Epithelial cell of proximal tubule (primary cell): ENCODE measurements at regions not wholly inside any gene's neighbourhood (a gene's known extent, or its start where the extent isn't known, plus 50 kb on each side); places are given as distances from the start of the nearest gene placed in this dataset.

Source experiments
- DNase-seq: peaks from one replicate; pipeline ENCODE4 v3.0.0-alpha.2; 2011; ENCODE audit warnings: low read depth
- H3K4me3 ChIP-seq: 2 replicates; pipeline ENCODE4 v1.5.1; 2011; ENCODE audit warnings: low read depth, mild to moderate bottlenecking, low read length
- TF ChIP-seq, protein P1 (sequence below): conservative IDR thresholded peaks from 2 replicates; pipeline ENCODE4 v1.5.1; 2012; ENCODE audit warnings: low read depth, mild to moderate bottlenecking, low read length

DNA sequence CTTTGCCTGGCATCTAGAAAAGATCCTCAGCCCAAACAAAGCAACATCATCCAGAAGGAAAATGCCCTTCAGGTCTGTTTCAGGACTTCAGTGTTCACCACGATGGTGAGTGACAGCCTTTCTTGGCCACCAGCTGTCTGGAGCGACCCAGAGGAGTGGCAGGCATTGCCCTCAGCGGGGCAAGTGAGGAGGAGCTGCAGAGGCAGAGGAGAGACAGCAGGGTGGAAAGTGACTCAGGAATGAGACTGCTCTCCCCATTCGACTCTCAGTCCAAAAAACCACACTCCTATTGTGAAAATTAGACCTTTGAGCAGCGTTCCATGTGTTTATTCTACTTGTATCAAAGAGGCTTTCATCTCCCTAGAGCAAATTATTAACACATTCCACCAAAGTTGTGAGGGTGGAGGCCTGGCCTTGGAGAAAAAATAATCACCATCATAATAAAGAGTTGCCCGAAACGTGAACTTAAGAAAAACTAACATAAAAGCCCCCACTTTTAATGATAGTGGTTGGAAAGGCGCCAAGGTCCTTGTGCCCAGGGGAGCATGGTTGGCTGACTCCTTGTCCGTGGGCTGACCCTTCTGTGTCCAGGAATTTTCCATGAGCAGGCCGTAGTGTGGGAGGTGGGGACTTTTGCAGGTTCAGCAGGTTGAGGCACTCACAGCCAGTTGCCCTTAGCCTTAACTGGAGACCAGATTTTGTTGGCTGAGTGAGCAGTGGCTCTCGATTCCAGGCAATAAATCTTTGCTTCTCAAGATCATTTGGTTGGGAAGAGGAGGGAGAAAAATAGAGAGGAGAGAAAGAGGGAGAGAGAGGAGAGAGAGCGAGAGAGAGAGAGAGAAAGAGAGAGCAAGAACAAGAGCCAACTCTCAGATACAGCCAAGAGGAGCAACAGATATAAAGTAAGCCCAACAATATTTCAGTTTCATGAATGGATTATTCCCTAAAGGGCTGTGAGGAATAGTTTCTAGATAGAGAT lies 125.9 kb upstream of the ANKRD55 start:
- no peak overlapping the region for H3K4me3 ChIP-seq
- TF ChIP-seq, protein P1, sequence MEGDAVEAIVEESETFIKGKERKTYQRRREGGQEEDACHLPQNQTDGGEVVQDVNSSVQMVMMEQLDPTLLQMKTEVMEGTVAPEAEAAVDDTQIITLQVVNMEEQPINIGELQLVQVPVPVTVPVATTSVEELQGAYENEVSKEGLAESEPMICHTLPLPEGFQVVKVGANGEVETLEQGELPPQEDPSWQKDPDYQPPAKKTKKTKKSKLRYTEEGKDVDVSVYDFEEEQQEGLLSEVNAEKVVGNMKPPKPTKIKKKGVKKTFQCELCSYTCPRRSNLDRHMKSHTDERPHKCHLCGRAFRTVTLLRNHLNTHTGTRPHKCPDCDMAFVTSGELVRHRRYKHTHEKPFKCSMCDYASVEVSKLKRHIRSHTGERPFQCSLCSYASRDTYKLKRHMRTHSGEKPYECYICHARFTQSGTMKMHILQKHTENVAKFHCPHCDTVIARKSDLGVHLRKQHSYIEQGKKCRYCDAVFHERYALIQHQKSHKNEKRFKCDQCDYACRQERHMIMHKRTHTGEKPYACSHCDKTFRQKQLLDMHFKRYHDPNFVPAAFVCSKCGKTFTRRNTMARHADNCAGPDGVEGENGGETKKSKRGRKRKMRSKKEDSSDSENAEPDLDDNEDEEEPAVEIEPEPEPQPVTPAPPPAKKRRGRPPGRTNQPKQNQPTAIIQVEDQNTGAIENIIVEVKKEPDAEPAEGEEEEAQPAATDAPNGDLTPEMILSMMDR: peak; percentile 33
- peak; percentile 100 for DNase-seq

DNA sequence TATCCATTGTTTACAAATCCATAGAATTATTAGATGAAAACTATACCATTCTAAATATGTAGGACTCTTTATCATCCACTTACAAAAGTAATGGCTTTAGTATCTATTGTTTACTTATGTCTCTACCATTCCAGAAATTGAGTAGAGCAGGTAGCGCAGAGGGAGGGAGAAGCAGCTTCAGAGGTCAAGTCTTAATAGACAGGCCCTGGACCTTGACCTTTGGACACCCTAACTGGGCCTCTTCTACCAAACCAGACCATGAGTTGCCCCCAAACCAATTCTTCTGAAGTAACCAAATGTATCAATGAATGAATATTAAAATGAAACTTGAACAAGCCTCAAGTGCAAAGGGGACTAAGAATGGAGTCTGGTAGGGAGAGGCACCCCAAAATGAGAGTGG lies 124.9 kb upstream of the ANKRD55 start:
- DNase-seq: no peak
- TF ChIP-seq, protein P1: no peak
- no peak overlapping the region for H3K4me3 ChIP-seq

DNA sequence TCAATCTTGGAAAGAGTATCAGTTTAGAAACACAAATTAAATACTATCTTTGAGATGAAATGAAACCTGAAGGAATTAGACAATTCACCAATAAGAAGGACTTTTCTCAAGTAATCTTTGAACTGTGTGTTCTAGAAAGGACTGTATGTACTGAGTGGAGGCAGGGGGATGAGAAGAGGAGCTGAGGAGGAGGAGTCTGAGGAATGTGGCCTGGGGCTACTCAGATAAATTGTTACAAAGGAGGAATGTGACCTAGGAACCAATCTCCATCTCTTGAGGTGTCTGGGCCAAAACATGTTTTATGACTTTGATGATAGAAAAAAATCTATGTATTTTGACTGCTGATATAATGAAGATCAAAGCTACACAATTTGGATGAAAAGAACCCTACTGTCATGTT lies 124.3 kb upstream of the ANKRD55 start:
- no peak overlapping the region for H3K4me3 ChIP-seq
- no peak for DNase-seq
- TF ChIP-seq, protein P1: no peak

DNA sequence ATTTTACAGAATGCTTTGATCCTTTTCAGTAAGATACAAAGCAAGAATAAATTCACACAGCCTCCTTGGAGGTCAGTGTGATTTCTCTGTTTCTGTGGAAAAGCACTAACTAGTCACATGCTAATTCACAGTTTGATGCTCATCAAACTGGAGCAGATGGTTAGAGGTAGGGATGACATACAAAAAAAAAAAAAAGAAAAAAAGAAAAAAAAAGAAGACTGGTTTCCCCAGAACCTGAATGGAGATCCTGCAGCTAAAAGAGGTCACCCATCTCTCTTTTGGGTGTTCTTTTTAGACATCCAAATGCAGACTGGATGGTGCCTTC lies 123.7 kb upstream of the ANKRD55 start:
- no peak for DNase-seq
- TF ChIP-seq, protein P1: no peak

DNA sequence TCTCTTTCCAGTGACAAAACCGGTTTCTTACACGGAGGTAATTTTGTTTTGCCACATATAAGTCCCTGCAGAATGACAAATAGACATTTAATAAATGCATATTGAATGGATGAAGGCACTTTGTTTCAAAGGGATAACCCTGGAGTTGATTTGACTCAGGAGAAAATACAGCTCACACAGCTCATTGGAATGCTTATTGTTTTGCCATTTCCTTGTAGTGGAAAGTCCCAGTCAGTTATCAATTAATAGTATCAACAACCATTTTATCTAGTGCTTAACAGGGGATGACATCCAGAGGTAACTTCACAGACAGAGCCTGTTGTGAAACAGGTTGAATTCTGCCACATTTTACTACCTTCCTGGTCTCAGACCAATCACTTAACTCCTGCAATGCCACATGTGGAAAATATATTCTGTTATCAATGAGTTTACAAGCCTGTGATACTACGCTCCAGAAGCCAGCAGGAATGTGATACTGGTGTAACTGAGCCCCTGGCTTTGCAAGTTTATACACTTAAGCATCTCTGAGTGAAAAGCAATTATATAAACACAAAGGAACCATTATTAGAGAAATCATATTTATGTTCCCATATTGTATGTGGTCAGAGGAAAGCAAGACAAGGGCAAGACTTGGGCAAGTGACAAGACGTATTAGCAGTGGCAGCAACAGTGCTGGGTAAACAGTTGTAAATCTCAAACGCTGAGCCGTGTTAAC lies 123.1 kb upstream of the ANKRD55 start:
- TF ChIP-seq, protein P1: no peak
- no peak overlapping the region for H3K4me3 ChIP-seq
- DNase-seq: peak; percentile 100

More for the DNA sequence above, 123.7 kb upstream of the ANKRD55 start:
- no peak overlapping the region for H3K4me3 ChIP-seq

DNA sequence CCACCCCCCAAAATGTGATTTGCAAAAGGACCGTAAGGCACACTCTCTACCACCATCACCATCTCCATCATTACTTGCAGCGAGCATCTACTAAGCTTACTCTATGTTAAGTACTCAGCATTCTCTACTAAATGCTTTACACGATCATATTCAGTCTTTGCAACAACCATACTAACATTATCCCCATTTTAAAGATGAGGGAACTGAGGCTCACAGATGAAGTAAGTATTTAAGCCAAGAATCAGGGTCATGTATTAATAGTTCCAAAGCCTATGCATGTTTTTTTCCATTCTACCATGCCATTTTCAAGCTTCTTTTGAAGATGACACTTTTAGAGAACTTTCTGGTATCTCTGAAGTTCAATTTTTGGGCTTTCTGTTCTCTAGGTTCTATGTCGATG lies 121.7 kb upstream of the ANKRD55 start:
- H3K4me3 ChIP-seq: no peak overlapping the region
- TF ChIP-seq, protein P1: no peak
- no peak for DNase-seq
